Sigmoid colon (tissue), 4 donors: ENCODE measurements at regions not wholly inside any gene's neighbourhood (a gene's known extent, or its start where the extent isn't known, plus 50 kb on each side); places are given as distances from the start of the nearest gene placed in this dataset.

Experiments used
- CTCF ChIP-seq, 4 experiments: fragments of 450-650 bp in 3 of 4; fragments of 200-600 bp in 1 of 4; IDR thresholded peaks; one replicate each; pipeline ENCODE4 v1.5.1; 2016 to 2019; ENCODE audit warnings: antibody characterized with exemption in 4 of 4, mild to moderate bottlenecking in 3 of 4, moderate library complexity in 2 of 4
- POLR2AphosphoS5 ChIP-seq, 4 donors: sonication (generic); formaldehyde crosslinking; IDR thresholded peaks; one replicate each; pipeline ENCODE4 v1.6.1; 2017; ENCODE audit warnings: antibody characterized with exemption in 4 of 4

GRCh38 chr3:181932039-181932438 is 220.3 kb downstream of the SOX2 start:
- no peak for TF ChIP-seq POLR2AphosphoS5 (IDR thresholded peaks at IDR 0.05)
- TF ChIP-seq CTCF (IDR thresholded peaks at IDR 0.05) = no peak
